ENCODE measurements at regions not wholly inside any gene's neighbourhood (a gene's known extent, or its start where the extent isn't known, plus 50 kb on each side); places are given as distances from the start of the nearest gene placed in this dataset.

DNA sequence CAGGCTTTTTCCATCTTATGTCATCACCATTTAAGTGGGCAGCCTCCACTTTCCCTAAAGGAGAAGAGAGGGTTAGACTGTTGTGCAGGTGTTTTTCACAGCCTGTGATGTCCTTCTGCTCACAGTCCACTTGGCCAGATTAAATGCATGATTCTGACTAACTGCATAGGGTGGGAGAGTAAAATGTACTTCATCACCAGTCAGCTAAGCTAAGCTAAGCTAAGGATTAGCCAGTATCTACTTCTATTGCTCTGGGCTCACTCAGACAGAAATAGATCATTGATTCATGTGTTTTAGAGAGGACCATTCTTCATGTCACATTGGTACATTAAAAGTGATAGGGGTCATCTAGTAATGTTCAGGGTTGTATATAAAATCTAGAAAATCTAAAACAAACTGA is 1013.1 kb downstream of the NTRK3 start:
- H4K20me1 ChIP-seq (ENCODE audit: insufficient read depth, low read length) = no peaks in the 10 kb centered on the region
- no peak for DNase-seq
- H3K18ac ChIP-seq (ENCODE audit: low read depth, low read length) = no peak overlapping the region
- BruUV-seq (replicated peaks) = no TSS peak
- H3K4me2 ChIP-seq (ENCODE audit: low read depth, low read length) = no peak overlapping the region
- no peak overlapping the region for H2AK9ac ChIP-seq (replicated peaks; ENCODE audit: low read depth, low read length, poor library complexity)
- H2BK120ac ChIP-seq (ENCODE audit: low read depth, low read length) = no peak overlapping the region
- ChIA-PET POLR2A (ENCODE audit: unreplicated experiment) (no interaction called here), CTCF (no interaction called here)
- no peaks in the 10 kb centered on the region for H3K9me1 ChIP-seq (ENCODE audit: insufficient read depth, low read length)
- H3K4ac ChIP-seq (ENCODE audit: low read depth, low read length) = no peak overlapping the region
- no peak for ATAC-seq (ENCODE audit: low read depth)
- no peak overlapping the region for H3K56ac ChIP-seq (ENCODE audit: extremely low read depth, insufficient read depth, low read length)
- TF ChIP-seq MAFK (IDR thresholded peaks at IDR 0.05; ENCODE audit: low read depth, low read length) = no peak
- H4K5ac ChIP-seq (ENCODE audit: low read depth, low read length) = no peak overlapping the region
- H2AK5ac ChIP-seq (ENCODE audit: low read depth, low read length) = no peak overlapping the region
- no peak overlapping the region for H2AFZ ChIP-seq (replicated peaks; ENCODE audit: low read length, poor library complexity)
- H3K27ac ChIP-seq (ENCODE audit: insufficient read depth, low read length) = no peak overlapping the region
- peaks cover 6% of the 10 kb centered on the region; the same call in 1 of the 2 replicates for H3K9me3 ChIP-seq (ENCODE audit: control insufficient read depth, insufficient read depth, low read length)
- intact Hi-C loops (cut with micrococcal nuclease) = no loop called here
- H3K9ac ChIP-seq (ENCODE audit: low read depth, low read length) = no peak overlapping the region
- H3K4me3 ChIP-seq (ENCODE audit: insufficient read depth, low read depth, low read length) = no peak overlapping the region
- dilution Hi-C loops (cut with HindIII; ENCODE audit: low sequenced_read_pairs, unreplicated experiment) = no loop called here
- H4K91ac ChIP-seq (ENCODE audit: insufficient read depth, low read depth, low read length) = no peak overlapping the region
- H3K79me1 ChIP-seq (ENCODE audit: low read depth in 1 of 2, low read length in 2 of 2) = no peaks in the 10 kb centered on the region
- H2BK5ac ChIP-seq (ENCODE audit: low read depth, low read length, poor library complexity, severe bottlenecking) = no peak overlapping the region
- H3K14ac ChIP-seq (replicated peaks; ENCODE audit: low read depth, low read length) = no peak overlapping the region
- H4K8ac ChIP-seq (ENCODE audit: low read depth in 2 of 2, low read length in 2 of 2) = no peak overlapping the region
- no peaks in the 10 kb centered on the region for H3K27me3 ChIP-seq (ENCODE audit: control insufficient read depth, insufficient read depth, low read length)
- no peak overlapping the region for H3K23ac ChIP-seq (ENCODE audit: low read depth, low read length)
- H2BK20ac ChIP-seq (ENCODE audit: low read depth, low read length) = no peak overlapping the region
- H2BK15ac ChIP-seq (ENCODE audit: low read depth, low read length) = no peak overlapping the region
- no peaks in the 10 kb centered on the region for H3K4me1 ChIP-seq (ENCODE audit: control insufficient read depth, insufficient read depth, low read length)
- in situ Hi-C loops (cut with MboI; ENCODE audit: low sequenced_read_pairs) = no loop called here
- no peaks in the 10 kb centered on the region for H3K36me3 ChIP-seq (ENCODE audit: control insufficient read depth, insufficient read depth, low read length)
